HUDEP-2 (cell line): ENCODE measurements at regions not wholly inside any gene's neighbourhood (a gene's known extent, or its start where the extent isn't known, plus 50 kb on each side); places are given as distances from the start of the nearest gene placed in this dataset.
"Not testable (repeated sequence)": the region's sequence is repeated elsewhere in the genome, so short reads cannot be mapped to it uniquely, and the experiment has no call there.

Experiments
- DNase-seq, 76 experiments: peaks; one replicate each; lab custom pipeline; 2025; ENCODE audit not compliant: unreplicated experiment in 76 of 76; lab: John Stamatoyannopoulos, UW

- DNase-seq: no peak
These were observed 823.6 kb upstream of the ADGRB3 start for GRCh38 chr6:67811239-67812037.

GRCh38 chr6:67804808-67805207 lies 830.3 kb upstream of the ADGRB3 start:
- not testable (repeated sequence) for DNase-seq

GRCh38 chr6:67802771-67803170 lies 832.3 kb upstream of the ADGRB3 start:
- DNase-seq: no peak

- peak in 9 of 76 experiments; percentile 23 to 84 (median 63) for DNase-seq
These were observed 842.1 kb upstream of the ADGRB3 start for GRCh38 chr6:67792996-67793395.

GRCh38 chr6:67790569-67790968 lies 844.5 kb upstream of the ADGRB3 start:
- no peak for DNase-seq

- DNase-seq: not testable (repeated sequence)
These were observed 848.0 kb upstream of the ADGRB3 start for GRCh38 chr6:67787119-67787518.

GRCh38 chr6:67779876-67780275 lies 855.2 kb upstream of the ADGRB3 start:
- DNase-seq: no peak

GRCh38 chr6:67775333-67775732 lies 859.7 kb upstream of the ADGRB3 start:
- no peak for DNase-seq

GRCh38 chr6:67768972-67769371 lies 866.1 kb upstream of the ADGRB3 start:
- DNase-seq: no peak

GRCh38 chr6:67767046-67767822 lies 867.8 kb upstream of the ADGRB3 start:
- DNase-seq: not testable (repeated sequence)

GRCh38 chr6:67766057-67766456 lies 869.0 kb upstream of the ADGRB3 start:
- no peak for DNase-seq

GRCh38 chr6:67759001-67759400 lies 876.1 kb upstream of the ADGRB3 start:
- DNase-seq: no peak

GRCh38 chr6:67757465-67758033 lies 877.5 kb upstream of the ADGRB3 start:
- no peak for DNase-seq

GRCh38 chr6:67748521-67748920 lies 886.6 kb upstream of the ADGRB3 start:
- DNase-seq: no peak

- DNase-seq: no peak
These were observed 898.3 kb upstream of the ADGRB3 start for GRCh38 chr6:67736816-67737215.

GRCh38 chr6:67736161-67736560 lies 898.9 kb upstream of the ADGRB3 start:
- DNase-seq: no peak

- DNase-seq: no peak
These were observed 899.5 kb upstream of the ADGRB3 start for GRCh38 chr6:67735623-67736022.

GRCh38 chr6:67722861-67723261 lies 912.2 kb upstream of the ADGRB3 start:
- no peak for DNase-seq

- DNase-seq: no peak
These were observed 917.8 kb upstream of the ADGRB3 start for GRCh38 chr6:67717281-67717680.

GRCh38 chr6:67706388-67706787 lies 928.7 kb upstream of the ADGRB3 start:
- DNase-seq: no peak

- no peak for DNase-seq
These were observed 936.5 kb upstream of the ADGRB3 start for GRCh38 chr6:67698534-67698933.

GRCh38 chr6:67694127-67694526 lies 941.0 kb upstream of the ADGRB3 start:
- DNase-seq: peak in 1 of 76 experiments; percentile 11
